Fibroblast of skin of scalp (primary cell): ENCODE measurements at regions not wholly inside any gene's neighbourhood (a gene's known extent, or its start where the extent isn't known, plus 50 kb on each side); places are given as distances from the start of the nearest gene placed in this dataset.
"Not testable (repeated sequence)": the region's sequence is repeated elsewhere in the genome, so short reads cannot be mapped to it uniquely, and the experiment has no call there.

Source experiments
- DNase-seq: peaks from one replicate; pipeline ENCODE4 v3.0.0-alpha.2; 2013

- peak; percentile 72 for DNase-seq
Observed at GRCh38 chr11:121936781-121937447, 179.1 kb downstream of the BLID start.

GRCh38 chr11:121936370-121936769 is 179.6 kb downstream of the BLID start:
- DNase-seq: peak; percentile 22

- peak; percentile 56 for DNase-seq
Observed at GRCh38 chr11:121933694-121934093, 182.3 kb downstream of the BLID start.

GRCh38 chr11:121933294-121933693 is 182.7 kb downstream of the BLID start:
- DNase-seq: no peak

- no peak for DNase-seq
Observed at GRCh38 chr11:121932646-121933185, 183.3 kb downstream of the BLID start.

- no peak for DNase-seq
Observed at GRCh38 chr11:121931748-121932352, 184.2 kb downstream of the BLID start.

GRCh38 chr11:121931121-121931520 is 184.9 kb downstream of the BLID start:
- DNase-seq: no peak

- no peak for DNase-seq
Observed at GRCh38 chr11:121930004-121930965, 185.7 kb downstream of the BLID start.

GRCh38 chr11:121929581-121929980 is 186.4 kb downstream of the BLID start:
- DNase-seq: peak; percentile 70

- DNase-seq: no peak
Observed at GRCh38 chr11:121928597-121929580, 187.1 kb downstream of the BLID start.

GRCh38 chr11:121927789-121928188 is 188.2 kb downstream of the BLID start:
- DNase-seq: no peak

- no peak for DNase-seq
Observed at GRCh38 chr11:121927097-121927785, 188.8 kb downstream of the BLID start.

GRCh38 chr11:121924191-121924590 is 191.8 kb downstream of the BLID start:
- DNase-seq: no peak

- DNase-seq: no peak
Observed at GRCh38 chr11:121917482-121917881, 198.5 kb downstream of the BLID start.

GRCh38 chr11:121914508-121915059 is 201.4 kb downstream of the BLID start:
- no peak for DNase-seq

GRCh38 chr11:121909596-121909995 is 206.4 kb downstream of the BLID start:
- DNase-seq: peak; percentile 81

- no peak for DNase-seq
Observed at GRCh38 chr11:121907379-121907778, 208.6 kb downstream of the BLID start.

- DNase-seq: no peak
Observed at GRCh38 chr11:121904148-121904547, 211.9 kb downstream of the BLID start.

GRCh38 chr11:121901886-121902285 is 214.1 kb downstream of the BLID start:
- no peak for DNase-seq

GRCh38 chr11:121901417-121901816 is 214.6 kb downstream of the BLID start:
- DNase-seq: not testable (repeated sequence)

GRCh38 chr11:121899520-121899919 is 216.5 kb downstream of the BLID start:
- DNase-seq: no peak
